GM18868 (cell line): ENCODE measurements at regions not wholly inside any gene's neighbourhood (a gene's known extent, or its start where the extent isn't known, plus 50 kb on each side); places are given as distances from the start of the nearest gene placed in this dataset.

ENCODE experiments used
- ATAC-seq: cut with Tn5 transposase; IDR thresholded peaks from one replicate; pipeline ENCODE4 v1.9.1; 2021; ENCODE audit warnings: mild to moderate bottlenecking, moderate library complexity; ENCODE audit not compliant: unreplicated experiment

GRCh38 chr13:109646423-109646822 lies 140.0 kb downstream of the IRS2 start:
- peak; percentile 85 for ATAC-seq

GRCh38 chr13:109645831-109646230 lies 140.6 kb downstream of the IRS2 start:
- peak; percentile 5 for ATAC-seq

GRCh38 chr13:109644956-109645355 lies 141.4 kb downstream of the IRS2 start:
- ATAC-seq = no peak

GRCh38 chr13:109644069-109644750 lies 142.2 kb downstream of the IRS2 start:
- no peak for ATAC-seq

- ATAC-seq = no peak
Measured at GRCh38 chr13:109642358-109642757, 144.0 kb downstream of the IRS2 start.

- ATAC-seq = no peak
Measured at GRCh38 chr13:109636736-109637135, 149.6 kb downstream of the IRS2 start.

GRCh38 chr13:109631069-109631468 lies 155.3 kb downstream of the IRS2 start:
- ATAC-seq = no peak

- no peak for ATAC-seq
Measured at GRCh38 chr13:109630271-109630670, 156.1 kb downstream of the IRS2 start.

- no peak for ATAC-seq
Measured at GRCh38 chr13:109629737-109630136, 156.6 kb downstream of the IRS2 start.

GRCh38 chr13:109628251-109628699 lies 158.1 kb downstream of the IRS2 start:
- ATAC-seq = no peak

GRCh38 chr13:109627649-109628048 lies 158.7 kb downstream of the IRS2 start:
- ATAC-seq = no peak

- no peak for ATAC-seq
Measured at GRCh38 chr13:109626386-109627171, 159.8 kb downstream of the IRS2 start.

- no peak for ATAC-seq
Measured at GRCh38 chr13:109625156-109625555, 161.2 kb downstream of the IRS2 start.

- ATAC-seq = no peak
Measured at GRCh38 chr13:109622006-109622405, 164.4 kb downstream of the IRS2 start.

GRCh38 chr13:109615721-109616420 lies 170.5 kb downstream of the IRS2 start:
- no peak for ATAC-seq

GRCh38 chr13:109611912-109612691 lies 174.3 kb downstream of the IRS2 start:
- no peak for ATAC-seq

GRCh38 chr13:109610517-109610916 lies 175.9 kb downstream of the IRS2 start:
- ATAC-seq = peak; percentile 62

GRCh38 chr13:109608503-109608902 lies 177.9 kb downstream of the IRS2 start:
- ATAC-seq = no peak

- no peak for ATAC-seq
Measured at GRCh38 chr13:109608059-109608458, 178.3 kb downstream of the IRS2 start.

GRCh38 chr13:109606520-109606919 lies 179.9 kb downstream of the IRS2 start:
- no peak for ATAC-seq

- no peak for ATAC-seq
Measured at GRCh38 chr13:109605846-109606245, 180.5 kb downstream of the IRS2 start.
